Lower lobe of right lung (tissue), 2 donors: ENCODE measurements at regions not wholly inside any gene's neighbourhood (a gene's known extent, or its start where the extent isn't known, plus 50 kb on each side); places are given as distances from the start of the nearest gene placed in this dataset.

Experiments
- ATAC-seq, 2 donors: fragments of 200-7000 bp; cut with Tn5 transposase; one replicate each; pipeline ENCODE4 v1.9.1; 2020 to 2022; ENCODE audit warnings: mild to moderate bottlenecking in 2 of 2, moderate library complexity in 2 of 2
- DNase-seq: peaks from one replicate; pipeline ENCODE4 v3.0.0-alpha.2; 2020
- H3K27ac ChIP-seq: fragments of 200-600 bp; one replicate; pipeline ENCODE4 v1.8.0; 2022
- H3K27me3 ChIP-seq: fragments of 200-600 bp; one replicate; pipeline ENCODE4 v1.8.0; 2022; ENCODE audit warnings: low read depth
- H3K36me3 ChIP-seq: fragments of 200-600 bp; one replicate; pipeline ENCODE4 v1.8.0; 2022; ENCODE audit warnings: mild to moderate bottlenecking
- H3K4me1 ChIP-seq: fragments of 200-600 bp; one replicate; pipeline ENCODE4 v1.8.0; 2022
- H3K4me3 ChIP-seq: fragments of 200-600 bp; one replicate; pipeline ENCODE4 v1.8.0; 2022; ENCODE audit warnings: mild to moderate bottlenecking
- H3K9me3 ChIP-seq: fragments of 200-600 bp; one replicate; pipeline ENCODE4 v1.8.0; 2022
- intact Hi-C: fragments of 100-400 bp; cut with DNase I; formaldehyde crosslinking; loops from one replicate; pipeline ENCODE4 v1.11.0; 2022
- TF ChIP-seq, protein P1 (sequence below): fragments of 200-600 bp; IDR thresholded peaks from one replicate; pipeline ENCODE4 v1.8.0; 2022; ENCODE audit warnings: antibody characterized with exemption, mild to moderate bottlenecking
- donor health status: DM: no; HTN: yes; CAD: no; lungs with severe emphysema.

DNA sequence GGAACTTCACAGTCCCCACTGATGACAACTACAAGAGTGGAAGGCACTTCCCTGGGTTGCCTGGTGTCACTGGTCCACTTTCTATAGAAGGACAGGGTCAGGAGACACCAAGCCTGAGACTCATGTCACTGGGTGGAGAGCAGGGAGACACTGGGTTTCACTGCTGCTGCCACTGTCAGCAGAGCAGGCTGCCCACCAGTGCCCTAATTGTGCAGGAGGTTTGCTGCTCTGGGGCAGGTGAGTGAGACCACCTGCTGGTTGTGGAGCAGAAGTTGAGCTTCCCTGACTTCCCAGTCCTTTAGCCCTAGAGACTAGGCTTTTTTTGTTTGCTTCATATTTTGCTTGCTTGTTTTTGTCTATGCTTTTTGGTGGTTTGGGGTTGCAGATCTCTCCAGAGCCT is 528.4 kb upstream of the RGMA start:
- no peak overlapping the region for H3K27ac ChIP-seq
- no peak for ATAC-seq
- no peak for DNase-seq
- H3K4me3 ChIP-seq = no peak overlapping the region
- H3K4me1 ChIP-seq = no peaks in the 10 kb centered on the region
- no peaks in the 10 kb centered on the region for H3K27me3 ChIP-seq
- no peaks in the 10 kb centered on the region for H3K36me3 ChIP-seq
- TF ChIP-seq, protein P1, sequence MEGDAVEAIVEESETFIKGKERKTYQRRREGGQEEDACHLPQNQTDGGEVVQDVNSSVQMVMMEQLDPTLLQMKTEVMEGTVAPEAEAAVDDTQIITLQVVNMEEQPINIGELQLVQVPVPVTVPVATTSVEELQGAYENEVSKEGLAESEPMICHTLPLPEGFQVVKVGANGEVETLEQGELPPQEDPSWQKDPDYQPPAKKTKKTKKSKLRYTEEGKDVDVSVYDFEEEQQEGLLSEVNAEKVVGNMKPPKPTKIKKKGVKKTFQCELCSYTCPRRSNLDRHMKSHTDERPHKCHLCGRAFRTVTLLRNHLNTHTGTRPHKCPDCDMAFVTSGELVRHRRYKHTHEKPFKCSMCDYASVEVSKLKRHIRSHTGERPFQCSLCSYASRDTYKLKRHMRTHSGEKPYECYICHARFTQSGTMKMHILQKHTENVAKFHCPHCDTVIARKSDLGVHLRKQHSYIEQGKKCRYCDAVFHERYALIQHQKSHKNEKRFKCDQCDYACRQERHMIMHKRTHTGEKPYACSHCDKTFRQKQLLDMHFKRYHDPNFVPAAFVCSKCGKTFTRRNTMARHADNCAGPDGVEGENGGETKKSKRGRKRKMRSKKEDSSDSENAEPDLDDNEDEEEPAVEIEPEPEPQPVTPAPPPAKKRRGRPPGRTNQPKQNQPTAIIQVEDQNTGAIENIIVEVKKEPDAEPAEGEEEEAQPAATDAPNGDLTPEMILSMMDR = no peak
- H3K9me3 ChIP-seq = no peaks in the 10 kb centered on the region
- intact Hi-C loops = no loop called here

DNA sequence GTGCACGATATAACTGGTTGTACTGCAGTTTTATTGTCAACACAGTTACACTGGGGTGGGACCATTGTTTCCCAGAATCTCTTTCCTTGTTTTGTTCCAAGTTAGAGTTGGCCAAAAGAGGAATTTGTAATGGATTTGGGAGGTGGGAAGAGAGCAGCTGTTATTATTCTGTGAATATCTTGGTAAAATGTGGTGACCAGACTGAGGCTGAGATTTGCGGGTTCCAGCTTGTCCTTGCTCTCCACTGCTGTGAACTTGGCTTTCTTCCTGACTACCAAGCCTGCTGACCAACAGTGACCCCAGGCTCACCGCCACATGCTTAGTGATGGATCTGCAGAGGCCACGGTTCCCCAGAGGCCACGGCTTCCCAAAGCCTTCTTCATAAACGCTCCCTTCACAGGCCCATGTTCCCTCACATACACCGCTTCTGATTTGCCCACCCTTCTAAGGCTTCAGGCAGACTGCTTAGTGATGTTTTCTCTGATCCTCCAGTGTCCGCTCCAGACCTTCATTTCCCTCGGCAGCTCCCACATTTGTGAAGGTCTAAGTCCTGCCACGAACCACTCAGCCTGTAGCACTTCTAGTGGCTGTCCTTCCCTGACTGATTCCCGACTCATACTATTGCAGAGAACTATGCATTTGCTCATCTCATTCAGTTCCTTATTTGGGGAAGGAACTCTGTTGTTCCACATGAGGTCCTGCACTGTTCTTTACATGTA is 525.5 kb upstream of the RGMA start:
- Histone ChIP-seq H3K27ac (no peak overlapping the region), H3K27me3 (no peaks in the 10 kb centered on the region), H3K36me3 (no peaks in the 10 kb centered on the region), H3K4me3 (no peak overlapping the region), H3K4me1 (no peaks in the 10 kb centered on the region), H3K9me3 (no peaks in the 10 kb centered on the region)
- DNase-seq (no peak), ATAC-seq (no peak)
- TF ChIP-seq, protein P1 = no peak
- intact Hi-C loops = no loop called here

DNA sequence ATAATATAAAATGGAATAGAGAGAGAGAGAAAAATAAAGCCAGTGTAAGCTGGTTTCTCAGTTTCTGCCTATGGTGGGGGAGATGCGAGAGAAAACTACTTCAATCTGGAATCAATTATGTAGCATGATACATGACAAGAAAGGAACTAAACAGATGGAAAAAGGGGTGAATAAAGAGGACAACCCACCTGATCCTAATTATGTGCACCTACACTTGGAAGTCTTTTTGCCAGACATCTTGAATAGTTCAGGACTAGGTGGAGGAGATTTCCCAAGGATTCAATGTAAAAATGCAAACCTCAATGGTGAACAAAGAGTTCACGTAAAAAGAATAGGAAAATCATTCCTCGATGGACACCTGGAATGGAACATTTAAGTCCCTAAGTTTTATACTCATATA is 524.4 kb upstream of the RGMA start:
- H3K4me1 ChIP-seq = no peaks in the 10 kb centered on the region
- DNase-seq (no peak), ATAC-seq (no peak)
- no peak overlapping the region for H3K27ac ChIP-seq
- H3K27me3 ChIP-seq = no peaks in the 10 kb centered on the region
- TF ChIP-seq, protein P1 = no peak
- intact Hi-C loops = no loop called here
- H3K36me3 ChIP-seq = no peaks in the 10 kb centered on the region
- no peak overlapping the region for H3K4me3 ChIP-seq
- H3K9me3 ChIP-seq = no peaks in the 10 kb centered on the region

DNA sequence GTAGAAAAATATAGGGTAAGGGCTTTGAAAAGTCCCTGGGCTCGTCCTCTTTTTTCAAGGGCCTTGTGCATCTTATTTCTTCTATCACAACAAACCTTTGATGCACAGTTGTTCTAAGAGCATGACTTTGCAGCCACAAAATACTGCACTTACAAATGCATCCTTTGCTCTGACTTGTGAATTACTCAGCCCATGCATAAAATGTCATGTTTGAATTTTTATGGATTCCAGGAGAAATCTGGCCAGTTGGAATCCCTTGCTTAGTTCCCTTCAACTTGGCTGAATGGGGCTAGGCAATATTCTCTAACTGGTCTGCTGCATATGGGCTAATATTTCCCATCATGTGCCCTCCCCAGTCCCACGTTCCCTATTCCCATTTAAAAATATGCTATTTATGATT is 523.9 kb upstream of the RGMA start:
- Histone ChIP-seq H3K4me3 (no peak overlapping the region), H3K9me3 (no peaks in the 10 kb centered on the region), H3K4me1 (no peaks in the 10 kb centered on the region), H3K27me3 (no peaks in the 10 kb centered on the region), H3K36me3 (no peaks in the 10 kb centered on the region), H3K27ac (no peak overlapping the region)
- intact Hi-C loops = no loop called here
- no peak for DNase-seq
- TF ChIP-seq, protein P1 = no peak
- ATAC-seq = no peak

DNA sequence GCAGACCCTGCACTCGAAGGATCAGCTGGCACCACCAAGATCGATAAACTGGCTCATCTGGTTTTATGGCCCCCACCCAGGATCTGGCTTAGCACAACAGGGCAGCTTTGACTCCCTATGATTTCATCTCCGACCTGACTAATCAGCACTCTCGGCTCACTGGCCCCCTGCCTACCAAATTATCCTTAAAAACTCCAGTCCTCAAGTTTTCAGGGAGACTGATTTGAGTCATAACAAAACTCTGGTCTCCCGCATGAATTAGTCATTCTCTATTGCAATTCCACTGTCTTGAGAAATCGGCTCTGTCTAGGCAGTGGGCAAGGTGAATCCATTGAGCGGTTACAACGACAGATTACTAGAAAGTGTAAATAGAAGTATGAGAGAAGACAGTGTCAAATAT is 521.9 kb upstream of the RGMA start:
- ATAC-seq = no peak
- intact Hi-C loops = no loop called here
- TF ChIP-seq, protein P1 = no peak

More for the DNA sequence above, 521.9 kb upstream of the RGMA start:
- no peak for DNase-seq
- Histone ChIP-seq H3K4me3 (no peak overlapping the region), H3K4me1 (no peaks in the 10 kb centered on the region), H3K9me3 (no peaks in the 10 kb centered on the region), H3K27me3 (no peaks in the 10 kb centered on the region), H3K36me3 (no peaks in the 10 kb centered on the region), H3K27ac (no peak overlapping the region)
